Inflammatory macrophage treated with lipopolysaccharide for 1 hour (primary cell): ENCODE measurements at regions not wholly inside any gene's neighbourhood (a gene's known extent, or its start where the extent isn't known, plus 50 kb on each side); places are given as distances from the start of the nearest gene placed in this dataset.

ENCODE experiments used
- DNase-seq, 2 donors: peaks; one replicate each; pipeline ENCODE4 v3.0.0-alpha.2; 2020 to 2022

DNA sequence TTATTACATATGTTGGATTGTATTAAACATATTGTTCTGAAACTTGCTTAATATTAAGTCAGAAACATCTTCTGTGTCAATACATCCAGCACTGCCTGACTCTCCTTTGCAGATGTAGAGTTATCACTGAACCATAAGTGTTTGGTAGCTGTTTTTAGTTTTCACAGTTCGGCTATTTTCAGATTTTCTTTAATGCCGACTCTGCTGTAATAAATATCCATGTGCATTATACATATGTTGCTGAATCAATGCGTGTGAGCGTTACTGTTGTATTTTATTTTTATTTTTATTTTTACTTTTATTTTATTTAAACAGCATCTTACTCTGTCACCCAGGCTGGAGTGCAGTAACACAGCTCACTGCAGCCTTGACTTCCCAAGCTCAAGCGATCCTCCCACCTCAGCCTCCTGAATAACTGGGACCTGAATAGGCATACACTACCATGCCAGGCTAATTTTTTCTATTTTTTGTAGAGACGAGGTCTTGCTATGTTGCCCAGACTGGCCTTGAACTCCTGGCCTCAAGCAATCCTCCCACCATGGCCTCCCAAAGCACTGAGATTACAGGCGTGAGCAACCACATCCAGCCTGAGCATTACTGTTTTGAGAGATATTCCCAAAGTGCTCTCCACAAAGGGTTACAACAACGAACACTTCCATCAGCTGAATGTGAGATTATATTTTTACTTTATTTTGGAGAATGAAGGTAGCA, 50.7 kb upstream of the NOCT start:
- DNase-seq: no peak

- DNase-seq: no peak
Measured at GRCh38 chr4:138963412-138963811, 52.2 kb upstream of the NOCT start.

GRCh38 chr4:138961664-138962063, 53.9 kb upstream of the NOCT start:
- DNase-seq: peak in 1 of 2 donors; percentile 17

- no peak for DNase-seq
Measured at GRCh38 chr4:138961129-138961528, 54.5 kb upstream of the NOCT start.

- DNase-seq: no peak
Measured at GRCh38 chr4:138960175-138960710, 55.3 kb upstream of the NOCT start.

DNA sequence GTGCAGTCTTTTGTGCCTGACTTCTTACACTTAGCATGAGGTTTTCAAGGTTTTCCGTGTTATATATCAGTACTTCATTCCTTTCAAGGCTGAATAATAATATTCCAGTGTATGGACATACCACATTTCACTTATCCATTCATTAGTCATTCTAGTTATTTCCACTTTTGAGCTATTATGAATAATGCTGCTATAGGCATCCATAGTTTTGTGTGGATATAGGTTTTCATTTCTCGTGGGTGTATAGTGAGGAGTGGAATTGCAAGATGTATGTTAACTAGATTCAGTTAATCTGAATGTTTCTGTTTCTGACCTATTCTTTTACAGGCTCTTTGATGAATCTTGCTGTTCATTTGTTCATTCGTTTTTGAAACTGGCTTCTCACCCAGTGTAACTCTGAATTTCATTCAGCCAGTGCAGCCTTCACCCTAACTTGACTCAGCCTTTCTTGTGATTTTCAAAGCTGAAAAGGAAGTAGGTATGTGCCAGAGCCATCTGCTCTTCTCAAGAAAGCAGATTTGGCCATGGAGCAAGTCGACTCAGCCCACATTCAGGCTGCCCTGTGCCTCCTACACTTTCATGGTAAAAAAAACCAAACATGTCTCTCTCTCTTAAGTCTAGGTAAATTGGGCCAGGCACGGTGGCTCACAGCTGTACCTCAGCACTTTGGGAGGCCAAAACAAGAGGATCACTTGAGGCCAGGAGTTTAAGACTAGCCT, 56.3 kb upstream of the NOCT start:
- DNase-seq: peak; percentile 58 to 69

GRCh38 chr4:138958519-138958918, 57.1 kb upstream of the NOCT start:
- peak; percentile 44 to 58 for DNase-seq

DNA sequence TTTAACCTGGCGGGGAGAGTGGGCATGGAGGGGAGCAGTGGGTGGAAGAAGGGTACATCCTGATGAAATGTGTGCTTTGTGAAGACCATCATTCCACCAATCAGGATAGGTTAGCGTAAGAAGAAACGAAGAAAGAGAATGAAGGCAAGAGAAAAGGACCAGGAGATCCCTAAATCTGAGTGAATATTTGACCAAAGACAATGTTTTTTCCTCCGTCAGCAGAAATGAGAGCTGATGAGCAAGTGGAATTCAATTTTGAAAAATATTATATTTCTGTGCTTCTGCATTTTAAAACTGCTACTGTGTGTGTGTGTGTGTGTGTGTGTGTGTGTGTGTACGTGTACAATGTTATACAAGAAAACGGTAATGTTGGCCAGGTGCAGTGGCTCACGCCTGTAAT, 58.3 kb upstream of the NOCT start:
- no peak for DNase-seq

DNA sequence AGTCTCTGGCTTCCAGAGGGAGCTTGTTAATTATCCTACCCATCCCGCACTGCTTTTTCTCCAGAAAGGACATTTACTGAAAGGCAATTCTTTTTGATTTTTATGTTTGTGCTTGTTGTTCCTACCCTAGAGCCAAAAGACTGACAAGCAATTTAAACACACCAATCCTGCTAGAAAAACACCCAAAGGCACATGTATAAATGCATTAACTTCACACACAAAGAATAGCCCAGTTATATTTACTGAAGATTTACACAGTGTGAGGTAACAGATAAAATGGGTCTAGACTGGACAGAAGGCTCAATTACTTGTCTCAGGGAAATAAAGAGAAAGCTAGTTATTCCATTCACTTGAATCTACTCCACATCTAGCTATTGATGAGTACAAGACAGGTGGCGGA, 61.2 kb upstream of the NOCT start:
- DNase-seq: no peak

GRCh38 chr4:138953961-138954371, 61.6 kb upstream of the NOCT start:
- DNase-seq: peak; percentile 86 to 95

DNA sequence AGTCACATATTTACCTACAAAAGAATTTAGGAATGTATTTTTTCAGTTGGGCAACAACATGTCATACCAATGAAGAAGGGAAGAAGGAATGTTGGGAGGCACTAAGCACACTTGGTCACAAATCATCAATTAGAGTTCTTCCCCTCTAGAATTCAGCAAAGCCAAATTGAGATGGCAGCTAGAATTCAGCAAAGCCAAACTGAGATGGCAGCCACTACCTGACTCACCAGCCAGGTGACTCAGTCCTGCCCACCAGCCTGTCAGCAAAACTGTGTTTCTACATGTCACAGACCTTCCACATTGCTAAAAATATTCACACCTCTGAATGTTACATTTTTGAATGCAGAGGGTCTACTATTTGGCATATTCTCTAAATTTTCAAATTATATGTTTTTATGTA, 63.2 kb upstream of the NOCT start:
- DNase-seq: peak in 1 of 2 donors; percentile 13

DNA sequence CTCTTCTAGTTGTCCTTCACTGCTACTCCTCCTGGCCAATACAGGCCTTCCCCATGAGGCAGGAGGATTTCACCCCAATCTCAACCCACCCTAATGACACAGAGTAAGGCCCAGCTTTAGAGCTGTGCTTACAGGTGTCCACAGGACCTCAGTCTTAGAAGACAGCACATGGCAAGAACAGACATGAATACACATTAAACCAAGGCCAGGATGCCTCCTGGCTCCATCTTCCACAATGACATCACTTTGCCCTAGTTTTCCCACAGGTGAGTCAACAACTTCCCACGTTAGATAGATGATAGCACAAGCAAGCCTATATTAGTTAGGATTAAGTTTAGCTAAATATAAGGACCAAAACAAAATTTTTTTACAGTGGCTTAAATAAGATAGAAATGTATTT, 63.8 kb upstream of the NOCT start:
- DNase-seq: no peak

GRCh38 chr4:138949866-138950265, 65.7 kb upstream of the NOCT start:
- DNase-seq: no peak

DNA sequence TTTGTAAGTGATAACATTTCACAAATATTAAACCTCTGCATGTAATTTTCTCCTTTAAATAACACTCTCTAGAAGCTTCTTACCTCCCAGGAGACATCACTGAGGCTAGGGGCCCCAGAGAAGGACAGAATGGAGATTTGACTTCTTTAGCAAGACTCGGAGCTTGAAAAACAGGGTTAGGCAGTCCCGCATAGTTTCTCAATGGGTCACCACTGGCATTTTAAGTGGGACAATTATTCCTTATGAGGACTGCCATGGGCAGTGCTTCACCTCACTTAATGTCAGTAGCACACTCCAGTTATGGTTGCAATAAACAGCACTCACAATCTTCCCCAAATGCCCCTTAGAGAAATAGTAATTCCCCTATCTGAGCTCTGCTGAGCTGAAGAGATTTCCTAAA, 66.7 kb upstream of the NOCT start:
- no peak for DNase-seq

DNA sequence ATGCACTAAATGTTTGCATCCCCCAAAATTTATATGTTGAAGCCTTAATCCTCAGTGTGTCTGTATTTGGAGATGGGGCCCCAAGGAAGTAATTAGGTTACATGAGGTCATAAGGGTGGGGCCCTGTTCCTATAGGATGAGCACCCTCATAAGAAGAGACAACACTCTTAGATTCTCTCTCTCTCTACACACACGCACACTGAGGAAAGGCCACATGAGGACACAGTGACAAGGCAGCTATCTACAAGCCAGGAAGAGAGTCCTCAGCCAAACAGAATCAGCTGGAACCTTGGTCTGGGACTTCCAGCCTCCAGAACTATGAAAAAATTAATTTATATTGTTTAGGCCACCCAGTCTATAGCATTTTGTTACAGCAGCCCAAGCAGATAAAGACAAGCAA, 69.3 kb upstream of the NOCT start:
- no peak for DNase-seq

- DNase-seq: peak in 1 of 2 donors; percentile 13
Measured at GRCh38 chr4:138945840-138946239, 69.7 kb upstream of the NOCT start.

GRCh38 chr4:138945401-138945800, 70.2 kb upstream of the NOCT start:
- no peak for DNase-seq

DNA sequence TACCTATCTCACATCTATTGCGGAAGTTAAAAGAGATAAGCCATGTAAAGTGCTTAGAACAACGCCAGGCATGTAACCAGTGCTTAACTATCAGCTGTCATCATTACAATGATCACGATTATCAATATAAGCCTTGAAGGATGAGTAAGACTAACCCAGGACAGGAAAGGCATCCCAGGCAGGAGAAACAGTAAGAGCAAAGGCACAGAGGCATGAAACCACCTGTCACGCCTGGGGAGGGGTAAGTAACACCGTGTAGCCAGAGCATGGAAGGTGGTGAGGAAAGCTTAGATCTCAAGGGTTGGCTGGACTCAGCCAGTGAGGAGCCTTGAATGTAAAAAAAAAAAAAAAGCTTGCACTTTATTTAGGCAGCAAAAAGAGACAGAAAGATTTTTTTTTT, 71.7 kb upstream of the NOCT start:
- no peak for DNase-seq

GRCh38 chr4:138941037-138941436, 74.5 kb upstream of the NOCT start:
- DNase-seq: no peak

DNA sequence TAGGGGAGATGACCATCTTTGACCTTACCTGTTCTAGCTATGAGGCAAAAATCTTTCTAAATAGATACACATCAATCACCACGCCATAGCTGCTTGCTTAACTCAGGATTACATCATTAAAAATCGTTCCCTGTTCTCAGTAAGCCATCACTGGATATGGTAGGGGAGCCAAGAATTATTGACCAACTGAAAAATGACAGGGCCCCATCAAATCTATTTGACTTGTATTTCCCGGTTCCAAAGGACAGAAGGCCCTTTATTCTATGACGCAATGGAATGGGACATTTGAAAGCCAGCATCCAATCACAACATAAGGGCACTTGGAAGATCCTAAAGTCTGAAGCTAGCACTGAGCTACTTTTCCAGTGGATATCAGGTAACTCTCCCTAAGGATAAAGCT, 75.6 kb upstream of the NOCT start:
- no peak for DNase-seq

DNA sequence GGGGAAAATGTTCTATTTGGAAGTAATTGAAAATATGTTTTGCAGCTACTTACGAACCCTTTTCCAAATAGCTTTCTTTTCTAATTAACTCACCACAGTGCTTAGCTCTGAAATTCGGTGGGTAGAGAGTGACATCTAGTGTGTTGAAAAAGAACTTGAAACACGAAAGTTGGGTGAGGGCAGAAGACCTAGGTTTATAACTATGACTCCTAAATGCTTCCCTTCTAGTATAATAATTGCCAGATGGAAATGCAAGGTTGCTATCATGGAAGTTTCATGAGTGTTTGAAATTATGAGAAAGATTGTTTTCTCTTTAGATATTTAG, 77.3 kb upstream of the NOCT start:
- peak; percentile 29 to 67 for DNase-seq

GRCh38 chr4:138935135-138935807, 80.3 kb upstream of the NOCT start:
- DNase-seq: no peak

- DNase-seq: no peak
Measured at GRCh38 chr4:138927072-138927471, 88.5 kb upstream of the NOCT start.

- DNase-seq: no peak
Measured at GRCh38 chr4:138925495-138925894, 90.1 kb upstream of the NOCT start.
